GM04503 (cell line): ENCODE measurements at regions not wholly inside any gene's neighbourhood (a gene's known extent, or its start where the extent isn't known, plus 50 kb on each side); places are given as distances from the start of the nearest gene placed in this dataset.

Experiments
- DNase-seq: peaks from one replicate; pipeline ENCODE4 v3.0.0-alpha.2; 2012; ENCODE audit warnings: low read depth

- peak; percentile 34 for DNase-seq
Measured at GRCh38 chr3:5071061-5071460, 51.0 kb upstream of the ARL8B start.

GRCh38 chr3:5072100-5072816, 49.8 kb upstream of the ARL8B start:
- DNase-seq: no peak
